ENCODE measurements at regions not wholly inside any gene's neighbourhood (a gene's known extent, or its start where the extent isn't known, plus 50 kb on each side); places are given as distances from the start of the nearest gene placed in this dataset.

DNA sequence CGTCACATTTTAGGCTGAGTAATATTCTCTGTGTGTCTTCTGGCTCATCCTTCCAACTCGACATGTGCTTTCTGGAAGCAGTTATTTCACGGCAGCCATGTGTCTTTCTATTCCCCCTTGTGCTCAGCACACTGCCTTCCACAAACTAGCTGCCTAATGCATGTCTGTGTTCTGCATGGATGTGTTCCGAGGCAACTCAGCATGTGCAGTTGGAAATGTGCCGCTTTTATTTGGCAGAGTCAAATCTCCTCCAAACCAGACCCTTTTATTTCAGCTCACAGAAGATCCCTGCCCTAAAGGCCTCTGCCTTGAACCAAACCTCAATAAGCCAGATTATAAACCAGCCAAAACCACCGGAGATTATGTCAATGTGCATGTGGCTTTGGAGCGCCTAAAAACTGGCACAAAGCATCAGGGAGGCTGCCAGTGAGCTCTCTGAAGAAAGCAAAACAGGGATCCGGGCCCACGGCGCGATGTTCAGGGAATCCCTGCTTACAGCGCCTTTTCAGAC lies 360.2 kb downstream of the DEPDC1B start:
- TF ChIP-seq, protein P1, sequence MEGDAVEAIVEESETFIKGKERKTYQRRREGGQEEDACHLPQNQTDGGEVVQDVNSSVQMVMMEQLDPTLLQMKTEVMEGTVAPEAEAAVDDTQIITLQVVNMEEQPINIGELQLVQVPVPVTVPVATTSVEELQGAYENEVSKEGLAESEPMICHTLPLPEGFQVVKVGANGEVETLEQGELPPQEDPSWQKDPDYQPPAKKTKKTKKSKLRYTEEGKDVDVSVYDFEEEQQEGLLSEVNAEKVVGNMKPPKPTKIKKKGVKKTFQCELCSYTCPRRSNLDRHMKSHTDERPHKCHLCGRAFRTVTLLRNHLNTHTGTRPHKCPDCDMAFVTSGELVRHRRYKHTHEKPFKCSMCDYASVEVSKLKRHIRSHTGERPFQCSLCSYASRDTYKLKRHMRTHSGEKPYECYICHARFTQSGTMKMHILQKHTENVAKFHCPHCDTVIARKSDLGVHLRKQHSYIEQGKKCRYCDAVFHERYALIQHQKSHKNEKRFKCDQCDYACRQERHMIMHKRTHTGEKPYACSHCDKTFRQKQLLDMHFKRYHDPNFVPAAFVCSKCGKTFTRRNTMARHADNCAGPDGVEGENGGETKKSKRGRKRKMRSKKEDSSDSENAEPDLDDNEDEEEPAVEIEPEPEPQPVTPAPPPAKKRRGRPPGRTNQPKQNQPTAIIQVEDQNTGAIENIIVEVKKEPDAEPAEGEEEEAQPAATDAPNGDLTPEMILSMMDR (IDR thresholded peaks at IDR 0.05; ENCODE audit: extremely low read depth in 1 of 2, insufficient read depth in 1 of 2, low read depth in 1 of 2, low read length in 2 of 2): no peak
- TF ChIP-seq POLR2A (IDR thresholded peaks at IDR 0.05; ENCODE audit: low read depth, low read length) (no peak), POLR2AphosphoS5 (IDR thresholded peaks at IDR 0.05; ENCODE audit: insufficient read depth, low read depth, low read length) (no peak), EZH2 (IDR thresholded peaks at IDR 0.05; ENCODE audit: borderline replicate concordance, low read depth, low read length, severe bottlenecking) (no peak), MYC (IDR thresholded peaks at IDR 0.05; ENCODE audit: low read depth, low read length) (no peak), JUN (IDR thresholded peaks at IDR 0.05; ENCODE audit: borderline replicate concordance, insufficient read depth, insufficient read length, low read depth) (no peak)
- TF ChIP-seq, protein P2, sequence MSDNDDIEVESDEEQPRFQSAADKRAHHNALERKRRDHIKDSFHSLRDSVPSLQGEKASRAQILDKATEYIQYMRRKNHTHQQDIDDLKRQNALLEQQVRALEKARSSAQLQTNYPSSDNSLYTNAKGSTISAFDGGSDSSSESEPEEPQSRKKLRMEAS (IDR thresholded peaks at IDR 0.05; ENCODE audit: insufficient read depth, insufficient read length): no peak

Data from endothelial cell of umbilical vein (primary cell).